H9 (cell line): ENCODE measurements at regions not wholly inside any gene's neighbourhood (a gene's known extent, or its start where the extent isn't known, plus 50 kb on each side); places are given as distances from the start of the nearest gene placed in this dataset.
"Not testable (repeated sequence)": the region's sequence is repeated elsewhere in the genome, so short reads cannot be mapped to it uniquely, and the experiment has no call there.

Source experiments
- DNase-seq: peaks from one replicate; pipeline ENCODE4 v3.0.0-alpha.2; 2017
- H2AFZ ChIP-seq: one replicate; pipeline ENCODE4 v1.6.1; 2013; ENCODE audit warnings: mild to moderate bottlenecking, low read length, control low read depth, moderate library complexity
- H2AK5ac ChIP-seq: 2 replicates; pipeline ENCODE4 v1.6.1; 2013; ENCODE audit warnings: low read length, control low read depth, mixed read lengths; ENCODE audit not compliant: insufficient read length
- H2BK120ac ChIP-seq: one replicate; pipeline ENCODE4 v1.6.1; 2013; ENCODE audit warnings: low read depth, mild to moderate bottlenecking, low read length, control low read depth, inconsistent platforms; ENCODE audit not compliant: poor library complexity, severe bottlenecking
- H2BK12ac ChIP-seq: 2 replicates; pipeline ENCODE4 v1.6.1; 2013; ENCODE audit warnings: low read length, control low read depth, mixed read lengths, low read depth; ENCODE audit not compliant: insufficient read length
- H2BK15ac ChIP-seq: 2 replicates; pipeline ENCODE4 v1.6.1; 2013; ENCODE audit warnings: low read depth, low read length, control low read depth
- H2BK20ac ChIP-seq: one replicate; pipeline ENCODE4 v1.6.1; 2013; ENCODE audit warnings: low read depth, mild to moderate bottlenecking, low read length, control low read depth, inconsistent platforms; ENCODE audit not compliant: poor library complexity, severe bottlenecking
- H2BK5ac ChIP-seq: 2 replicates; pipeline ENCODE4 v1.6.1; 2013; ENCODE audit warnings: low read length, control low read depth, mixed read lengths; ENCODE audit not compliant: insufficient read length
- H3K14ac ChIP-seq: 2 replicates; pipeline ENCODE4 v1.6.1; 2013; ENCODE audit warnings: low read length, control low read depth; ENCODE audit not compliant: insufficient read depth
- H3K18ac ChIP-seq: 2 replicates; pipeline ENCODE4 v1.6.1; 2013; ENCODE audit warnings: low read depth, mild to moderate bottlenecking, mixed read lengths, low read length, control low read depth; ENCODE audit not compliant: insufficient read length
- H3K23ac ChIP-seq: 2 replicates; pipeline ENCODE4 v1.6.1; 2013; ENCODE audit warnings: low read length, control low read depth, mixed read lengths, low read depth; ENCODE audit not compliant: insufficient read length
- H3K23me2 ChIP-seq: 2 replicates; pipeline ENCODE4 v1.6.1; 2013; ENCODE audit warnings: low read depth, mild to moderate bottlenecking, mixed read lengths, low read length, control low read depth; ENCODE audit not compliant: insufficient read length, poor library complexity, severe bottlenecking
- H3K27ac ChIP-seq: 2 replicates; pipeline ENCODE4 v1.5.1; 2013; ENCODE audit warnings: low read length, control low read depth, mixed read lengths, low read depth; ENCODE audit not compliant: insufficient read length
- H3K27me3 ChIP-seq: 2 replicates; pipeline ENCODE4 v1.6.1; 2013; ENCODE audit warnings: low read length, control low read depth, inconsistent platforms; ENCODE audit not compliant: insufficient read depth
- H3K4ac ChIP-seq: 2 replicates; pipeline ENCODE4 v1.6.1; 2013; ENCODE audit warnings: low read depth, mild to moderate bottlenecking, control low read depth, inconsistent platforms, low read length, moderate library complexity
- H3K4me1 ChIP-seq: 2 replicates; pipeline ENCODE4 v1.6.1; 2013; ENCODE audit warnings: low read length, control low read depth, inconsistent platforms; ENCODE audit not compliant: insufficient read depth
- H3K4me2 ChIP-seq: 2 replicates; pipeline ENCODE4 v1.6.1; 2013; ENCODE audit warnings: low read length, control low read depth, mixed read lengths; ENCODE audit not compliant: insufficient read length, insufficient read depth
- H3K56ac ChIP-seq: 2 replicates; pipeline ENCODE4 v1.6.1; 2013; ENCODE audit warnings: low read depth, mild to moderate bottlenecking, mixed read lengths, low read length, control low read depth; ENCODE audit not compliant: insufficient read length
- H3K79me1 ChIP-seq: 2 replicates; pipeline ENCODE4 v1.6.1; 2013; ENCODE audit warnings: low read depth, mild to moderate bottlenecking, moderate library complexity, low read length, control low read depth, inconsistent platforms; ENCODE audit not compliant: insufficient read depth, poor library complexity, severe bottlenecking
- H3K79me2 ChIP-seq: 2 replicates; pipeline ENCODE4 v1.6.1; 2013; ENCODE audit warnings: low read length, control low read depth, inconsistent platforms; ENCODE audit not compliant: insufficient read depth
- H3K9ac ChIP-seq: 2 replicates; pipeline ENCODE4 v1.6.1; 2013; ENCODE audit warnings: low read length, control low read depth, mixed read lengths; ENCODE audit not compliant: insufficient read length; ENCODE audit errors: extremely low read depth
- H3K9me3 ChIP-seq: one replicate; pipeline ENCODE4 v1.6.1; 2013; ENCODE audit warnings: low read depth, low read length, inconsistent platforms; ENCODE audit not compliant: control insufficient read depth
- H3T11ph ChIP-seq: one replicate; pipeline ENCODE4 v1.6.1; 2013; ENCODE audit warnings: mild to moderate bottlenecking, low read length, control low read depth, inconsistent platforms
- H4K20me1 ChIP-seq: one replicate; pipeline ENCODE4 v1.6.1; 2013; ENCODE audit not compliant: control insufficient read depth, insufficient read length, insufficient read depth
- H4K5ac ChIP-seq: 2 replicates; pipeline ENCODE4 v1.6.1; 2013; ENCODE audit warnings: low read depth, mild to moderate bottlenecking, mixed read lengths, low read length, control low read depth; ENCODE audit not compliant: insufficient read length
- H4K8ac ChIP-seq: replicated peaks from 2 replicates; pipeline ENCODE4 v1.6.1; 2013; ENCODE audit warnings: low read length, control low read depth, mixed read lengths, low read depth; ENCODE audit not compliant: insufficient read length
- H4K91ac ChIP-seq: 2 replicates; pipeline ENCODE4 v1.6.1; 2013; ENCODE audit warnings: low read depth, mild to moderate bottlenecking, moderate library complexity, mixed read lengths, low read length, control low read depth; ENCODE audit not compliant: insufficient read length
- H3K27ac Mint-ChIP-seq, 3 experiments: 2 replicates in 2 of 3; 3 replicates in 1 of 3; pipeline ENCODE4 v1.8.0; 2020 to 2021; ENCODE audit warnings: mixed read lengths in 3 of 3, mild to moderate bottlenecking in 1 of 3, moderate library complexity in 1 of 3
- H3K27me3 Mint-ChIP-seq: 2 replicates; pipeline ENCODE4 v1.8.0; 2021; ENCODE audit warnings: low read depth, mild to moderate bottlenecking, moderate library complexity, mixed read lengths
- H3K36me3 Mint-ChIP-seq, 3 experiments: 2 replicates in 2 of 3; 3 replicates in 1 of 3; pipeline ENCODE4 v1.8.0; 2020 to 2021; ENCODE audit warnings: low read depth in 3 of 3, mixed read lengths in 3 of 3; ENCODE audit not compliant: insufficient read depth in 1 of 3
- H3K4me1 Mint-ChIP-seq, 2 experiments: 2 replicates each; pipeline ENCODE4 v1.8.0; 2020; ENCODE audit warnings: mixed read lengths in 2 of 2
- H3K4me3 Mint-ChIP-seq, 2 experiments: 2 replicates in 1 of 2; 3 replicates in 1 of 2; pipeline ENCODE4 v1.8.0; 2020 to 2021; ENCODE audit warnings: mild to moderate bottlenecking in 2 of 2, mixed read lengths in 2 of 2, moderate library complexity in 1 of 2
- H3K9me3 Mint-ChIP-seq, 2 experiments: 2 replicates in 1 of 2; 3 replicates in 1 of 2; pipeline ENCODE4 v1.8.0; 2020; ENCODE audit warnings: mild to moderate bottlenecking in 2 of 2, mixed read lengths in 2 of 2, moderate library complexity in 1 of 2
- CTCF ChIP-seq: fragments of 200-600 bp; sonication (generic); conservative IDR thresholded peaks from 3 replicates; pipeline ENCODE4 v1.8.0; 2021; ENCODE audit warnings: antibody characterized with exemption, mild to moderate bottlenecking
- WGBS: extraction: QIAGEN DNeasy Blood & Tissue Kit; methylation state at CpG from one replicate; pipeline ENCODE4 v1.1.7; 2013; ENCODE audit warnings: missing lambda C conversion rate, low lambda C conversion rate, mixed read lengths; ENCODE audit not compliant: insufficient read length; ENCODE audit errors: extremely low coverage; 5-methylcytosine and 5-hydroxymethylcytosine counted together

GRCh38 chr15:55074431-55074830, 122.3 kb downstream of the RSL24D1 start:
- Histone ChIP-seq H3K79me1 (no peaks in the 10 kb centered on the region), H3K27ac (no peak overlapping the region), H3K14ac (no peak overlapping the region), H3K27me3 (no peaks in the 10 kb centered on the region), H3K4me2 (no peak overlapping the region), H2BK12ac (no peak overlapping the region), H3K4me1 (no peaks in the 10 kb centered on the region), H4K20me1 (no peaks in the 10 kb centered on the region), H2BK5ac (no peak overlapping the region), H3T11ph (no peak overlapping the region), H2AFZ (no peak overlapping the region), H3K9me3 (no peaks in the 10 kb centered on the region), H2BK20ac (no peak overlapping the region), H3K79me2 (no peaks in the 10 kb centered on the region), H4K91ac (no peak overlapping the region), H3K23me2 (no peaks in the 10 kb centered on the region), H2AK5ac (no peak overlapping the region), H2BK15ac (no peak overlapping the region), H3K18ac (no peak overlapping the region), H4K5ac (no peak overlapping the region), H3K4ac (no peak overlapping the region), H3K23ac (no peak overlapping the region), H3K9ac (no peak overlapping the region), H3K56ac (no peak overlapping the region), H2BK120ac (no peak overlapping the region), H4K8ac (no peak overlapping the region)
- no CpG with 5 or more reads among the region's 6 CpGs for WGBS
- no peak overlapping the region for H3K4me3 Mint-ChIP-seq
- no peak for TF ChIP-seq CTCF
- no peaks in the 10 kb centered on the region for H3K27me3 Mint-ChIP-seq
- no peak overlapping the region; a peak in 1 of 7 replicates for H3K27ac Mint-ChIP-seq
- H3K4me1 Mint-ChIP-seq: no peaks in the 10 kb centered on the region
- peaks cover 5 to 9% (median 7%) of the 10 kb centered on the region in 3 experiments; a peak in 5 of 7 replicates for H3K36me3 Mint-ChIP-seq
- no peak for DNase-seq
- peaks cover 18 to 25% of the 10 kb centered on the region in 2 experiments for H3K9me3 Mint-ChIP-seq

DNA sequence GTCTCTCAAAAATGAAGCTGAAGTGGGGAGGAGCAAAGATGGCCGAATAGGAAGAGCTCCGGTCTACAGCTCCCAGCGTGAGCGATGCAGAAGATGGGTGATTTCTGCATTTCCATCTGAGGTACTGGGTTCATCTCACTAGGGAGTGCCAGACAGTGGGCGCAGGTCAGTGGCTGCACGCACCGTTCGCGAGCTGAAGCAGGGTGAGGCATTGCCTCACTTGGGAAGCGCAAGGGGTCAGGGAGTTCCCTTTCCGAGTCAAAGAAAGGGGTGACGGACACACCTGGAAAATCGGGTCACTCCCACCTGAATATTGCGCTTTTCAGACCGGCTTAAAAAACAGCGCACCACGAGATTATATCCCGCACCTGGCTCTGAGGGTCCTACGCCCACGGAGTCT, 132.8 kb downstream of the RSL24D1 start:
- Mint-ChIP-seq H3K4me3 (peak overlapping the region in 1 of 2 experiments; percentile 39; a peak in 2 of 5 replicates), H3K36me3 (peaks cover 6 to 16% (median 11%) of the 10 kb centered on the region in 3 experiments; a peak in 6 of 7 replicates), H3K9me3 (peaks cover 12 to 23% of the 10 kb centered on the region in 2 experiments), H3K27ac (peak overlapping the region in 1 of 3 experiments; percentile 75; a peak in 1 of 7 replicates)
- H4K91ac ChIP-seq, H3K27me3 ChIP-seq, H3K79me2 ChIP-seq, H3K9me3 ChIP-seq, H3K27me3 Mint-ChIP-seq, H3K4me2 ChIP-seq, H2AFZ ChIP-seq, H3K4me1 ChIP-seq, H2BK12ac ChIP-seq, H2BK5ac ChIP-seq, H3K56ac ChIP-seq, H4K8ac ChIP-seq, H3K27ac ChIP-seq, H3K23me2 ChIP-seq, H4K20me1 ChIP-seq, H3K4ac ChIP-seq, H2BK120ac ChIP-seq, H3K23ac ChIP-seq, H2BK15ac ChIP-seq, DNase-seq, H3K14ac ChIP-seq, H3K9ac ChIP-seq, H2BK20ac ChIP-seq, H3K4me1 Mint-ChIP-seq, H3K79me1 ChIP-seq, H3K18ac ChIP-seq, H3T11ph ChIP-seq, H2AK5ac ChIP-seq, H4K5ac ChIP-seq: not testable (repeated sequence)
- WGBS: no CpG with 5 or more reads among the region's 20 CpGs
